ENCODE measurements at regions not wholly inside any gene's neighbourhood (a gene's known extent, or its start where the extent isn't known, plus 50 kb on each side); places are given as distances from the start of the nearest gene placed in this dataset.

DNA sequence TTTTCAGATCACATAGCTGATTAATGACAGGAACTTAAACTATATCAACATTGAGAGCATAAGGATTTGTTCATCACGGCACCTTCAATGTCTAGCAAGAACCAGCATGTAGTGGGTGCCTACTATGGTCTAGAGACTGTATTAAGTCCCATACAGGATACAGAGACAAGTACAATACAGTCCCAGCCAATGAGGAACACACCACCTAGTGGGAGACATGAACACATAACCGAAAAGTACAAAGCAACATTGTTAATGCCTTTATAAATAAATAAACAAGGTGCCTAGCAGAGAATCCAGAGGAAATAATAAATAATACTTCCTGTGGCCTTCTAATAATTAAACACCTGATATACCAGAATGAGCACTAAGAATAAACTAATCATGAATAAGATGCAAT is 87.7 kb upstream of the OPCML start:
- no TSS peak for BruUV-seq (replicated peaks)
- Histone ChIP-seq H3K27ac (ENCODE audit: low read length) (no peak overlapping the region), H3K27me3 (ENCODE audit: low read length) (no peaks in the 10 kb centered on the region), H2AFZ (ENCODE audit: low read length) (no peak overlapping the region), H3F3A (ENCODE audit: low read length, unreplicated experiment) (no peaks in the 10 kb centered on the region), H3K4me2 (ENCODE audit: low read length) (no peak overlapping the region), H3K9me3 (ENCODE audit: low read length) (peaks cover 46% of the 10 kb centered on the region), H4K20me1 (ENCODE audit: low read length) (no peaks in the 10 kb centered on the region), H3K4me1 (ENCODE audit: insufficient read depth, low read length) (no peaks in the 10 kb centered on the region), H3K4me3 (ENCODE audit: low read length) (no peak overlapping the region), H3K9me2 (replicated peaks; ENCODE audit: low read length) (no peaks in the 10 kb centered on the region), H3K9ac (ENCODE audit: low read length) (no peak overlapping the region), H3K36me3 (ENCODE audit: low read depth, low read length) (no peaks in the 10 kb centered on the region), H3K79me2 (ENCODE audit: low read length) (no peaks in the 10 kb centered on the region)
- intact Hi-C loops (cut with micrococcal nuclease) = loop anchor here (2.0 kb wide), 1 partner anchor 27 kb away; no protein-coding TSS in a partner anchor
- TF ChIP-seq EZH2phosphoT487 (IDR thresholded peaks at IDR 0.05; ENCODE audit: borderline replicate concordance, low read length) (no peak), EZH2 (IDR thresholded peaks at IDR 0.05; ENCODE audit: low read length, unreplicated experiment) (no peak), CTCF (conservative IDR thresholded peaks at IDR 0.05; ENCODE audit: low read depth, low read length) (no peak)
- ATAC-seq (no peak), DNase-seq (no peak)
- POLR2A ChIA-PET (ENCODE audit: unreplicated experiment) = no interaction called here
- CTCF ChIA-PET = no interaction called here

- CTCF ChIA-PET = no interaction called here
- no peak for TF ChIP-seq CTCF (conservative IDR thresholded peaks at IDR 0.05; ENCODE audit: low read depth, low read length)
- no peak for TF ChIP-seq EZH2 (IDR thresholded peaks at IDR 0.05; ENCODE audit: low read length, unreplicated experiment)
- TF ChIP-seq EZH2phosphoT487 (IDR thresholded peaks at IDR 0.05; ENCODE audit: borderline replicate concordance, low read length) = no peak
- no peak for ATAC-seq
Observed at GRCh38 chr11:133619397-133619796, 87.1 kb upstream of the OPCML start.

DNA sequence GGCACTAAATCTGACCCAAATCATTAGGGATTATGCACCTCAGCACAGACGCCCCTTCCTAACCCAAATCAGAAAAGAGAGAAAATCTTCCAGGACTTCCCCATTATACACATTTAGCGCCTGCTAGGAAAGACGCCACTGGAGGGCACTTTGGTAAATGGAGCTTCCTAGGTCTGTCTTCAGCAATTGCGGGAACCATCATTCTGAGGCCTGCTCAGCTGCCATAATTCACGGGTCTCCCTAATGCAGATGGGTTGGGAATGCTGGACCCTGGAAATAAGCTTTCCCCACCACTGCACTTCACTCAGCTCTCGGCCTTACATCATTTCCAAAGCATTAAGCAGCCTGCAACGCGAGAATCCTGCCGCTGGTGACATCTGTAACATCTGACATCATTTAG is 86.2 kb upstream of the OPCML start:
- no peaks in the 10 kb centered on the region for H3K9me2 ChIP-seq (replicated peaks; ENCODE audit: low read length)
- no peaks in the 10 kb centered on the region for H3K4me1 ChIP-seq (ENCODE audit: insufficient read depth, low read length)
- H3K27ac ChIP-seq (ENCODE audit: low read length) = no peak overlapping the region
- intact Hi-C loops (cut with micrococcal nuclease) = loop anchor here (2.0 kb wide), 1 partner anchor 26 kb away; no protein-coding TSS in a partner anchor
- H3K4me3 ChIP-seq (ENCODE audit: low read length) = no peak overlapping the region
- ChIA-PET POLR2A (ENCODE audit: unreplicated experiment) (no interaction called here), CTCF (no interaction called here)
- ATAC-seq = no peak
- no peaks in the 10 kb centered on the region for H3F3A ChIP-seq (ENCODE audit: low read length, unreplicated experiment)
- H3K36me3 ChIP-seq (ENCODE audit: low read depth, low read length) = no peaks in the 10 kb centered on the region
- BruUV-seq (replicated peaks) = no TSS peak
- TF ChIP-seq CTCF (conservative IDR thresholded peaks at IDR 0.05; ENCODE audit: low read depth, low read length) = no peak
- no peak for TF ChIP-seq EZH2phosphoT487 (IDR thresholded peaks at IDR 0.05; ENCODE audit: borderline replicate concordance, low read length)
- TF ChIP-seq EZH2 (IDR thresholded peaks at IDR 0.05; ENCODE audit: low read length, unreplicated experiment) = no peak
- no peaks in the 10 kb centered on the region for H3K79me2 ChIP-seq (ENCODE audit: low read length)
- no peak for DNase-seq
- H3K27me3 ChIP-seq (ENCODE audit: low read length) = no peaks in the 10 kb centered on the region
- H3K4me2 ChIP-seq (ENCODE audit: low read length) = no peak overlapping the region
- no peak overlapping the region for H2AFZ ChIP-seq (ENCODE audit: low read length)
- H3K9ac ChIP-seq (ENCODE audit: low read length) = no peak overlapping the region
- peaks cover 49% of the 10 kb centered on the region for H3K9me3 ChIP-seq (ENCODE audit: low read length)
- no peaks in the 10 kb centered on the region for H4K20me1 ChIP-seq (ENCODE audit: low read length)

More at GRCh38 chr11:133619397-133619796, 87.1 kb upstream of the OPCML start:
- Histone ChIP-seq H3K4me3 (ENCODE audit: low read length) (no peak overlapping the region), H3K27ac (ENCODE audit: low read length) (no peak overlapping the region), H3K27me3 (ENCODE audit: low read length) (no peaks in the 10 kb centered on the region), H3K9ac (ENCODE audit: low read length) (no peak overlapping the region), H3F3A (ENCODE audit: low read length, unreplicated experiment) (no peaks in the 10 kb centered on the region), H3K79me2 (ENCODE audit: low read length) (no peaks in the 10 kb centered on the region), H3K9me2 (replicated peaks; ENCODE audit: low read length) (no peaks in the 10 kb centered on the region), H2AFZ (ENCODE audit: low read length) (no peak overlapping the region), H4K20me1 (ENCODE audit: low read length) (no peaks in the 10 kb centered on the region), H3K36me3 (ENCODE audit: low read depth, low read length) (no peaks in the 10 kb centered on the region), H3K9me3 (ENCODE audit: low read length) (peaks cover 50% of the 10 kb centered on the region), H3K4me2 (ENCODE audit: low read length) (no peak overlapping the region), H3K4me1 (ENCODE audit: insufficient read depth, low read length) (no peaks in the 10 kb centered on the region)
- BruUV-seq (replicated peaks) = no TSS peak
- POLR2A ChIA-PET (ENCODE audit: unreplicated experiment) = no interaction called here
- intact Hi-C loops (cut with micrococcal nuclease) = loop anchor here (2.0 kb wide), 1 partner anchor 27 kb away; no protein-coding TSS in a partner anchor
- DNase-seq = no peak
